ENCODE measurements at regions not wholly inside any gene's neighbourhood (a gene's known extent, or its start where the extent isn't known, plus 50 kb on each side); places are given as distances from the start of the nearest gene placed in this dataset.

GRCh38 chr16:59991171-59991570 lies 1257.1 kb upstream of the GOT2 start:
- TF ChIP-seq MAX (IDR thresholded peaks at IDR 0.05) (no peak), REST (IDR thresholded peaks at IDR 0.05) (no peak), CTCF (IDR thresholded peaks at IDR 0.05) (no peak), SMC3 (IDR thresholded peaks at IDR 0.05) (no peak), NR3C1 (IDR thresholded peaks at IDR 0.05) (no peak)
